ENCODE measurements at regions not wholly inside any gene's neighbourhood (a gene's known extent, or its start where the extent isn't known, plus 50 kb on each side); places are given as distances from the start of the nearest gene placed in this dataset.

DNA sequence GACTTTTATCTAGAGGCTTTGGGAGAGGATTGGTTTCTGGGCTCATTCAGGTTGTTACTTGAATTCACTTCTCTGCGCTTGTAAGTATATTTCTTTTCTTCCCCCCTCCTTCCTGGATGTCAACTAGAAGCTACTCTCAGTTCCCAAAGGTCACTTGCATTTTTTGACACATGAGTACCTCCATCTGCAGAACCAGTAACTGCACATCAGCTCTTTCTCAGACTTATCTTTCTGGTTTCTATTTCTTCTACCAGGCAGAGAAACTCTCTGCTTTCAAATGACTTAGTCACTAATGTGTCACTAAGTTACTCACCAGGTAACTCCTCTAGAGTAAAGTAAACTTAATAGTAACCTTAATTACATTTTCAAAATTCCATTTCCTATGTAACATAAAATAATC is 773.0 kb upstream of the LUZP2 start:
- no peak for TF ChIP-seq ZFP30 (CRISPR knock-in tag; IDR thresholded peaks at IDR 0.05)
- TF ChIP-seq ZNF8 (CRISPR knock-in tag; IDR thresholded peaks at IDR 0.05) = no peak
- TF ChIP-seq, protein P1, sequence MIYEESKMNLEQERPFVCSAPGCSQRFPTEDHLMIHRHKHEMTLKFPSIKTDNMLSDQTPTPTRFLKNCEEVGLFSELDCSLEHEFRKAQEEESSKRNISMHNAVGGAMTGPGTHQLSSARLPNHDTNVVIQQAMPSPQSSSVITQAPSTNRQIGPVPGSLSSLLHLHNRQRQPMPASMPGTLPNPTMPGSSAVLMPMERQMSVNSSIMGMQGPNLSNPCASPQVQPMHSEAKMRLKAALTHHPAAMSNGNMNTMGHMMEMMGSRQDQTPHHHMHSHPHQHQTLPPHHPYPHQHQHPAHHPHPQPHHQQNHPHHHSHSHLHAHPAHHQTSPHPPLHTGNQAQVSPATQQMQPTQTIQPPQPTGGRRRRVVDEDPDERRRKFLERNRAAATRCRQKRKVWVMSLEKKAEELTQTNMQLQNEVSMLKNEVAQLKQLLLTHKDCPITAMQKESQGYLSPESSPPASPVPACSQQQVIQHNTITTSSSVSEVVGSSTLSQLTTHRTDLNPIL (CRISPR knock-in tag; IDR thresholded peaks at IDR 0.05; ENCODE audit: low read depth) = no peak
- no peak for TF ChIP-seq ZC3H10 (CRISPR knock-in tag; IDR thresholded peaks at IDR 0.05)
- TF ChIP-seq, protein P2, sequence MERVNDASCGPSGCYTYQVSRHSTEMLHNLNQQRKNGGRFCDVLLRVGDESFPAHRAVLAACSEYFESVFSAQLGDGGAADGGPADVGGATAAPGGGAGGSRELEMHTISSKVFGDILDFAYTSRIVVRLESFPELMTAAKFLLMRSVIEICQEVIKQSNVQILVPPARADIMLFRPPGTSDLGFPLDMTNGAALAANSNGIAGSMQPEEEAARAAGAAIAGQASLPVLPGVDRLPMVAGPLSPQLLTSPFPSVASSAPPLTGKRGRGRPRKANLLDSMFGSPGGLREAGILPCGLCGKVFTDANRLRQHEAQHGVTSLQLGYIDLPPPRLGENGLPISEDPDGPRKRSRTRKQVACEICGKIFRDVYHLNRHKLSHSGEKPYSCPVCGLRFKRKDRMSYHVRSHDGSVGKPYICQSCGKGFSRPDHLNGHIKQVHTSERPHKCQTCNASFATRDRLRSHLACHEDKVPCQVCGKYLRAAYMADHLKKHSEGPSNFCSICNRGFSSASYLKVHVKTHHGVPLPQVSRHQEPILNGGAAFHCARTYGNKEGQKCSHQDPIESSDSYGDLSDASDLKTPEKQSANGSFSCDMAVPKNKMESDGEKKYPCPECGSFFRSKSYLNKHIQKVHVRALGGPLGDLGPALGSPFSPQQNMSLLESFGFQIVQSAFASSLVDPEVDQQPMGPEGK (CRISPR knock-in tag; IDR thresholded peaks at IDR 0.05; ENCODE audit: borderline replicate concordance) = no peak
